Esophagus squamous epithelium (tissue), 4 donors: ENCODE measurements at regions not wholly inside any gene's neighbourhood (a gene's known extent, or its start where the extent isn't known, plus 50 kb on each side); places are given as distances from the start of the nearest gene placed in this dataset.

Source experiments
- CTCF ChIP-seq, 6 experiments: fragments of 450-650 bp in 4 of 6; fragments of 200-600 bp in 2 of 6; sonication (generic) in 2 of 6; IDR thresholded peaks; one replicate each; pipeline ENCODE4 v1.5.1; 2016 to 2019; ENCODE audit warnings: antibody characterized with exemption in 6 of 6, mild to moderate bottlenecking in 4 of 6, moderate library complexity in 4 of 6
- POLR2A ChIP-seq, 4 donors: fragments of 450-650 bp; IDR thresholded peaks; one replicate each; pipeline ENCODE4 v1.6.1; 2017; ENCODE audit warnings: antibody characterized with exemption in 4 of 4, mild to moderate bottlenecking in 4 of 4, moderate library complexity in 3 of 4

GRCh38 chr2:126599062-126599461 is 56.9 kb upstream of the GYPC start:
- TF ChIP-seq CTCF (IDR thresholded peaks at IDR 0.05) (no peak), POLR2A (IDR thresholded peaks at IDR 0.05) (no peak)
